ENCODE measurements at regions not wholly inside any gene's neighbourhood (a gene's known extent, or its start where the extent isn't known, plus 50 kb on each side); places are given as distances from the start of the nearest gene placed in this dataset.

- Mint-ChIP-seq H3K27ac (no peak overlapping the region), H3K9me3 (peaks cover 20% of the 10 kb centered on the region), H3K4me1 (no peaks in the 10 kb centered on the region), H3K27me3 (ENCODE audit: low read depth) (peaks cover 9% of the 10 kb centered on the region), H3K4me3 (no peak overlapping the region), H3K36me3 (no peaks in the 10 kb centered on the region)
- DNase-seq (ENCODE audit: low spot score) (no peak), ATAC-seq (no peak)
- TF ChIP-seq MLX (CRISPR knock-in tag; IDR thresholded peaks at IDR 0.05) (no peak), FOXP1 (CRISPR knock-in tag; IDR thresholded peaks at IDR 0.05; ENCODE audit: borderline replicate concordance) (no peak), ATF6 (CRISPR knock-in tag; IDR thresholded peaks at IDR 0.05) (no peak), FOXJ3 (CRISPR knock-in tag; IDR thresholded peaks at IDR 0.05; ENCODE audit: borderline replicate concordance) (no peak), ZNF512 (CRISPR knock-in tag; IDR thresholded peaks at IDR 0.05; ENCODE audit: borderline replicate concordance) (no peak), RORB (CRISPR knock-in tag; IDR thresholded peaks at IDR 0.05) (no peak)
- POLR2A ChIA-PET: no interaction called here
- CTCF ChIA-PET: no interaction called here
Measured at GRCh38 chr14:37665479-37665878, 70.0 kb downstream of the TTC6 start.

- POLR2A ChIA-PET: no interaction called here
- CTCF ChIA-PET: no interaction called here
- Mint-ChIP-seq H3K9me3 (peaks cover 15% of the 10 kb centered on the region), H3K27me3 (ENCODE audit: low read depth) (peaks cover 9% of the 10 kb centered on the region), H3K4me1 (no peaks in the 10 kb centered on the region), H3K36me3 (no peaks in the 10 kb centered on the region), H3K27ac (no peak overlapping the region), H3K4me3 (no peak overlapping the region)
- no peak for DNase-seq (ENCODE audit: low spot score)
- ATAC-seq: no peak
- TF ChIP-seq CREM (CRISPR knock-in tag; IDR thresholded peaks at IDR 0.05) (no peak), ETV6 (CRISPR knock-in tag; IDR thresholded peaks at IDR 0.05) (no peak), MAX (CRISPR knock-in tag; IDR thresholded peaks at IDR 0.05) (no peak), NR1H2 (CRISPR knock-in tag; IDR thresholded peaks at IDR 0.05) (no peak), STAT6 (CRISPR knock-in tag; conservative IDR thresholded peaks at IDR 0.05; ENCODE audit: low read depth) (no peak), E2F5 (CRISPR knock-in tag; IDR thresholded peaks at IDR 0.05) (no peak), CBFB (CRISPR knock-in tag; IDR thresholded peaks at IDR 0.05; ENCODE audit: low read depth) (no peak), ZSCAN18 (CRISPR knock-in tag; IDR thresholded peaks at IDR 0.05) (no peak), RELA (CRISPR knock-in tag; IDR thresholded peaks at IDR 0.05; ENCODE audit: borderline replicate concordance) (no peak)
Measured at GRCh38 chr14:37665951-37666350, 70.5 kb downstream of the TTC6 start.

Measured in WTC11 (cell line).